ENCODE measurements at regions not wholly inside any gene's neighbourhood (a gene's known extent, or its start where the extent isn't known, plus 50 kb on each side); places are given as distances from the start of the nearest gene placed in this dataset.

GRCh38 chr16:51807551-51807950 is 656.5 kb upstream of the SALL1 start:
- TF ChIP-seq, protein P1, sequence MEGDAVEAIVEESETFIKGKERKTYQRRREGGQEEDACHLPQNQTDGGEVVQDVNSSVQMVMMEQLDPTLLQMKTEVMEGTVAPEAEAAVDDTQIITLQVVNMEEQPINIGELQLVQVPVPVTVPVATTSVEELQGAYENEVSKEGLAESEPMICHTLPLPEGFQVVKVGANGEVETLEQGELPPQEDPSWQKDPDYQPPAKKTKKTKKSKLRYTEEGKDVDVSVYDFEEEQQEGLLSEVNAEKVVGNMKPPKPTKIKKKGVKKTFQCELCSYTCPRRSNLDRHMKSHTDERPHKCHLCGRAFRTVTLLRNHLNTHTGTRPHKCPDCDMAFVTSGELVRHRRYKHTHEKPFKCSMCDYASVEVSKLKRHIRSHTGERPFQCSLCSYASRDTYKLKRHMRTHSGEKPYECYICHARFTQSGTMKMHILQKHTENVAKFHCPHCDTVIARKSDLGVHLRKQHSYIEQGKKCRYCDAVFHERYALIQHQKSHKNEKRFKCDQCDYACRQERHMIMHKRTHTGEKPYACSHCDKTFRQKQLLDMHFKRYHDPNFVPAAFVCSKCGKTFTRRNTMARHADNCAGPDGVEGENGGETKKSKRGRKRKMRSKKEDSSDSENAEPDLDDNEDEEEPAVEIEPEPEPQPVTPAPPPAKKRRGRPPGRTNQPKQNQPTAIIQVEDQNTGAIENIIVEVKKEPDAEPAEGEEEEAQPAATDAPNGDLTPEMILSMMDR (conservative IDR thresholded peaks at IDR 0.05; ENCODE audit: control insufficient read depth, insufficient read depth, low read depth, low read length) = no peak
- no peak for DNase-seq (ENCODE audit: low read depth)
- H3K4me3 ChIP-seq (ENCODE audit: control insufficient read depth, low read depth, low read length) = no peak overlapping the region

- DNase-seq (ENCODE audit: low read depth) = no peak
- TF ChIP-seq, protein P1 (conservative IDR thresholded peaks at IDR 0.05; ENCODE audit: control insufficient read depth, insufficient read depth, low read depth, low read length) = no peak
- no peak overlapping the region for H3K4me3 ChIP-seq (ENCODE audit: control insufficient read depth, low read depth, low read length)
Observed at GRCh38 chr16:51801635-51802034, 650.6 kb upstream of the SALL1 start.

DNA sequence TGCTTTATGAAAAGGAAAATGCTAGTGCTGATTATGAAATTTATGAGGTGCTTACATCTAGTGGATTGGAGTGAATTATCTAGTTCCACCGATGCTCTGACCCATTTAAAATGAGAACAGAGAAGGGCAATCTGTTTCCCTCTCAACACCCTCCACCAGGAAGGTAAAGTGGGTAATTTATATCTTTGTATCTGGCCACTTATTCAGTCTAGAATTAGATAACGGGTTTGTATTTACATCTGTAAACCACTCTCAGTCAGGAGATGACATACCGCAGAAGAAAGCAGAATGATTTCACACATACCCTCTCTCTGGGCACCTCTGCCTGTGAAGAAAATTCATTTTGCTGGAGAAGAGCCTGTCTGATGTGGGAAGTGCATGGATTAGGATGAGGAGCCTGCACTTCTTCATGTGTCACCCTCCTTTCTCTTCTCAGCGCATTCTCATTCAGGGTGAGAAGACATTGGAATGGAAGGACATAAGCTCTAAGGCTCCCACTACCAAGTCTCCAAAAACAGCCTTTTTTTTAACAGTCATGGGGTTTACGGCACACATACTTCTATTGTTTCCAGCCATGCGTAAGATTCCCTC is 646.7 kb upstream of the SALL1 start:
- no peak for DNase-seq (ENCODE audit: low read depth)
- no peak overlapping the region for H3K4me3 ChIP-seq (ENCODE audit: control insufficient read depth, low read depth, low read length)
- TF ChIP-seq, protein P1 (conservative IDR thresholded peaks at IDR 0.05; ENCODE audit: control insufficient read depth, insufficient read depth, low read depth, low read length) = no peak

DNA sequence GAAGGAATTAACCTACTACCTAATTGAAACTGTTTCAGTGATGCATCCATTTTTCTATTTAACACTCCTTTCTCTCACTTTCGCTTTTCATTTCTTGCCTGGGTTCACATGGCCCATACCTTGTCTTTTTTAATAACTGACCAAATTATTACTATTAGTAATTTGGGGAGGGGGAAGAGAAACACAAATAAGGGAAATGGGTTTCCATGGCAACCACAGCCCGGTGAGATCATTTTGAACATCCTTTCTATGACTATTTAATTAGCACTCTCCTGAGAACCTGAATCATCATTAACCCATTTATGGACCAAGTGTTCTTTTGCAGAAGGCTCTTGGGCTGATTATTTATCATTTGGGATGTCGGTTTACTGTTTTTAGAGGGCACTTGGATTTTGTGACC is 628.2 kb upstream of the SALL1 start:
- DNase-seq (ENCODE audit: low read depth) = no peak
- no peak overlapping the region for H3K4me3 ChIP-seq (ENCODE audit: control insufficient read depth, low read depth, low read length)
- TF ChIP-seq, protein P1 (conservative IDR thresholded peaks at IDR 0.05; ENCODE audit: control insufficient read depth, insufficient read depth, low read depth, low read length) = no peak

DNA sequence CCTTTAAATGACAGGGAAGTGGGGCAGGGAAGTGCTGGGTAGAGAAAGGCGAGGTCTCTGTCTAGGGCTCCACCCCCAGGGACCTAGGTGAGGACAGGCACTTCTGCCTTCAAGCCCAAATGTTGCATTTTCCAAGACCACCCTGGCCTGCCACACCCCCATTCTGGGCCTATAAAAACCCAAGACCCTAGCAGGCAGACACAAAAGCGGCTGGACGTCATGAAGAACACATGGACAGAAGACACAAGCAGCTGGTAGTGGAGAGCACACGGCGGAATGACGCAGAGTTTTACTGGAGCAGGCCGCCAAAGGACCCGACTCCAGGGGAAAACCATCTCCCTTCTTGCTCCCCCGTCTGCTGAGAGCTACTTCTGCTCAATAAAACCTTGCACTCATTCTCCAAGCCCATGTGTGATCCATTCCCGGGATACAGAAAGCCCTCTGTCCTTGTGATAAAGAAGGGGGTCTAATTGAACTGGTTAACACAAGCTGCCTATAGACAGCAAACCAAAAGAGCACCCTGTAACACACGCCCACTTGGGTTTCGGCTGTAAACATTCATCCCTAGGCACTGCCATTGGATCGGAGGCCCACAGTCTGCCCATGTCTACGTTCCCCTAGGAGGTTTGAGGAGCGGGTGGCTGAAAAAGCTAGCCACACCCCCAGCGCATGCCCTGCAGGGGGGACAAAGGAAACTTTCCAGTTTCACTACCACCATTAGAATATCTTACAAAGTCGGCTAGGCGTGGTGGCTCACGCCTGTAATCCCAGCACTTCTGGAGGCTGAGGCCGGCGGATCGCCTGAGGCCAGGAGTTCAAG is 622.2 kb upstream of the SALL1 start:
- TF ChIP-seq, protein P1 (conservative IDR thresholded peaks at IDR 0.05; ENCODE audit: control insufficient read depth, insufficient read depth, low read depth, low read length) = no peak

GRCh38 chr16:51766739-51767138 is 615.7 kb upstream of the SALL1 start:
- DNase-seq (ENCODE audit: low read depth) = no peak
- H3K4me3 ChIP-seq (ENCODE audit: control insufficient read depth, low read depth, low read length) = no peak overlapping the region
- TF ChIP-seq, protein P1 (conservative IDR thresholded peaks at IDR 0.05; ENCODE audit: control insufficient read depth, insufficient read depth, low read depth, low read length) = no peak

More for the DNA sequence above, 622.2 kb upstream of the SALL1 start:
- DNase-seq (ENCODE audit: low read depth) = no peak
- H3K4me3 ChIP-seq (ENCODE audit: control insufficient read depth, low read depth, low read length) = no peak overlapping the region
